Naive thymus-derived CD8-positive, alpha-beta T cell (primary cell): ENCODE measurements at regions not wholly inside any gene's neighbourhood (a gene's known extent, or its start where the extent isn't known, plus 50 kb on each side); places are given as distances from the start of the nearest gene placed in this dataset.
A peak's percentile ranks its signal among the peaks of the same experiment; 100 is the strongest.

ENCODE experiments used
- ATAC-seq, 2 donors: fragments of 150-1000 bp; cut with Tn5 transposase in 1 of 2; sonication (Bioruptor Pico), chemical (Tn5 transposase) in 1 of 2; 1 replicate in 1 of 2; 2 replicates in 1 of 2; pipeline ENCODE4 v1.10.0; 2021; ENCODE audit warnings: mild to moderate bottlenecking in 2 of 2, moderate library complexity in 2 of 2
- POLR2A ChIA-PET: fragments of 350-600 bp; sonication (Branson Sonifier 250); formaldehyde crosslinking; loops from one replicate; lab custom pipeline; 2021; ENCODE audit warnings: antibody characterized with exemption; lab: Charles Lee
- DNase-seq, 10 donors: peaks; one replicate each; pipeline versions ENCODE4 v3.0.0 to v3.0.0-alpha.2; 2020 to 2022
- H3K27ac Mint-ChIP-seq, 10 donors: one replicate each; pipeline ENCODE4 v1.8.0; 2020 to 2022; ENCODE audit warnings: mild to moderate bottlenecking in 10 of 10, mixed read lengths in 10 of 10, moderate library complexity in 4 of 10, inconsistent platforms in 1 of 10
- H3K27me3 Mint-ChIP-seq, 5 donors: one replicate each; pipeline ENCODE4 v1.8.0; 2021 to 2022; ENCODE audit warnings: mixed read lengths in 5 of 5
- H3K36me3 Mint-ChIP-seq, 3 donors: one replicate each; pipeline ENCODE4 v1.8.0; 2020 to 2022; ENCODE audit warnings: mixed read lengths in 3 of 3, mild to moderate bottlenecking in 2 of 3, inconsistent platforms in 1 of 3
- H3K4me1 Mint-ChIP-seq, 4 donors: one replicate each; pipeline ENCODE4 v1.8.0; 2021 to 2022; ENCODE audit warnings: mixed read lengths in 4 of 4
- H3K4me3 Mint-ChIP-seq, 10 donors: one replicate each; pipeline ENCODE4 v1.8.0; 2020 to 2022; ENCODE audit warnings: mild to moderate bottlenecking in 10 of 10, mixed read lengths in 10 of 10, moderate library complexity in 6 of 10, inconsistent platforms in 1 of 10
- H3K9me3 Mint-ChIP-seq, 9 donors: one replicate each; pipeline ENCODE4 v1.8.0; 2020 to 2022; ENCODE audit warnings: mixed read lengths in 9 of 9, mild to moderate bottlenecking in 3 of 9, inconsistent platforms in 1 of 9, moderate library complexity in 1 of 9

DNA sequence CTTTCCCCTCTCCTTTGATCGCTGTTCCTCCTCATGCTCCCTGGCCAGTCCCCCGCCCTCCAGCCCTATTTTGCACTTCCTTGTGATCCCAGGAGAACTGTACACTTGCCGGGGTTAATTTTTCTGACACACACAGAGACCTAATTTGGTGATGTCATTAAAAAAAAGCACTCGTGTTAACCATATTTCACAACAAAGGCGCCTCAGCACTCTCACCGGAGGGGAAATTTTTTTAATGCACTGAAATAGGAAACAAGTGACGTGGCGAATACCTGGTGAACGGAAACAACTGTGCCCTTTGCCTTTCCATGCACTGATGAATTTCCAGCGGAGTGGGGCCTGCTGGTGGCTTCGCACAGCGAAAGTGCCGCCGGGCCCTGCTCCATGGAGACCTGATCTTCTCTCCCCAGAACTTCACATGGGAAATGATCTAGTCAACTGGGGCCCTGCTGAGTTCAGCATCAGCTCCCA, 53.9 kb upstream of the TAGAP start:
- Mint-ChIP-seq H3K4me1 (peaks cover 38 to 88% (median 72%) of the 10 kb centered on the region in 4 donors), H3K9me3 (no peaks in the 10 kb centered on the region), H3K27ac (peak overlapping the region; percentile 87 to 97 (median 95)), H3K36me3 (no peaks in the 10 kb centered on the region), H3K27me3 (no peaks in the 10 kb centered on the region), H3K4me3 (peak overlapping the region; percentile 67 to 88 (median 80))
- DNase-seq, result peak; percentile 50 to 87 (median 73)
- ATAC-seq, result peak; percentile 78 to 79
- POLR2A ChIA-PET, result interaction anchor here (0.9 to 3.0 kb wide), 8 partner anchors 9 to 99 kb away, joined by 3 to 25 read pairs (median 4); partner anchors contain the start of genes RSPH3 and TAGAP

DNA sequence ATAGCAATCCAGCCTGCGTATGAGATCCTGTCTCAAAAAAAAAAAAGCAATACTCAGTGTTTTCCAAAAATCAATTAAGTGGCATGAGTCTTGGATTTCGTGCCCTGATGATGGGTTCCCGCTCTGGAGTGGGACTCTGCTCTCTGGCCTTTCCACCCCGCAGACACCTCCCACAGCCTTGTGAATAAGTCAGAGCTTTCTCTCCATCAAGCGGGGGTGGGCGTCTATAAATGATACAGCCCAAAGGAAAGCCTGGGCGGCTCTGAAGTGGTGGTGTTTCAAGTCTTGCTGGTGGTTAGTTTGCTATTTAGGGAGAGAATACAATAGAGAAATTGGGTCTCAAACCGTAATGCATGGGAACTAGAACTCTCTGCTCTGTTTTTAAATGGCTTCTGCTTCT, 52.5 kb upstream of the TAGAP start:
- peak in 2 of 10 donors; percentile 14 to 23 for DNase-seq
- peak overlapping the region in 4 of 10 donors; percentile 9 to 30 (median 16) for H3K4me3 Mint-ChIP-seq
- H3K9me3 Mint-ChIP-seq, result no peaks in the 10 kb centered on the region
- H3K27me3 Mint-ChIP-seq, result no peaks in the 10 kb centered on the region
- H3K36me3 Mint-ChIP-seq, result no peaks in the 10 kb centered on the region
- ATAC-seq, result no peak
- H3K27ac Mint-ChIP-seq, result peak overlapping the region in 9 of 10 donors; percentile 31 to 89 (median 81)
- peaks cover 34 to 85% (median 67%) of the 10 kb centered on the region in 4 donors for H3K4me1 Mint-ChIP-seq
- POLR2A ChIA-PET, result interaction anchor here (2.9 to 5.2 kb wide), 4 partner anchors 32 to 54 kb away, joined by 13 to 39 read pairs (median 28); partner anchors contain the start of gene TAGAP

- H3K9me3 Mint-ChIP-seq, result no peaks in the 10 kb centered on the region
- no peak for ATAC-seq
- peak overlapping the region in 1 of 10 donors; percentile 9 for H3K4me3 Mint-ChIP-seq
- no peaks in the 10 kb centered on the region for H3K36me3 Mint-ChIP-seq
- no peaks in the 10 kb centered on the region for H3K27me3 Mint-ChIP-seq
- no peak for DNase-seq
- peak overlapping the region in 3 of 10 donors; percentile 23 to 89 (median 80) for H3K27ac Mint-ChIP-seq
- peaks cover 30 to 74% (median 58%) of the 10 kb centered on the region in 4 donors for H3K4me1 Mint-ChIP-seq
- POLR2A ChIA-PET, result interaction anchor here (1.5 to 5.2 kb wide), 4 partner anchors 12 to 52 kb away, joined by 4 to 39 read pairs (median 19); partner anchors contain the start of gene TAGAP
Measured at GRCh38 chr6:159095616-159096015, 50.8 kb upstream of the TAGAP start.

- Mint-ChIP-seq H3K36me3 (no peaks in the 10 kb centered on the region), H3K27me3 (no peaks in the 10 kb centered on the region), H3K4me3 (peak overlapping the region; percentile 16 to 76 (median 61)), H3K4me1 (peaks cover 25 to 64% (median 50%) of the 10 kb centered on the region in 4 donors), H3K9me3 (no peaks in the 10 kb centered on the region), H3K27ac (peak overlapping the region; percentile 13 to 95 (median 83))
- POLR2A ChIA-PET, result interaction anchor here (0.5 to 5.2 kb wide), 7 partner anchors 10 to 237 kb away, joined by 3 to 39 read pairs (median 4); partner anchors contain the start of gene TAGAP
- peak in 8 of 10 donors; percentile 19 to 69 (median 41) for DNase-seq
- ATAC-seq, result peak; percentile 48 to 70
Measured at GRCh38 chr6:159094444-159095252, 49.9 kb upstream of the TAGAP start.
